OCI-LY3 (cell line): ENCODE measurements at regions not wholly inside any gene's neighbourhood (a gene's known extent, or its start where the extent isn't known, plus 50 kb on each side); places are given as distances from the start of the nearest gene placed in this dataset.

Experiments used
- H2AFZ ChIP-seq: fragments of 200-600, 300-600 bp; shearing (Covaris generic); 2 replicates; pipeline ENCODE4 v1.6.0; 2014; ENCODE audit warnings: antibody characterized with exemption, low read depth, low read length
- H3K27ac ChIP-seq: fragments of 200-600, 300-600 bp; sonication (generic); 2 replicates; pipeline ENCODE4 v1.5.1; 2014; ENCODE audit warnings: mild to moderate bottlenecking, low read length, moderate library complexity, mixed read lengths
- H3K27me3 ChIP-seq: fragments of 200-600, 300-600 bp; sonication (generic); 2 replicates; pipeline ENCODE4 v1.6.1; 2014; ENCODE audit warnings: low read depth, low read length, mixed read lengths
- H3K36me3 ChIP-seq: fragments of 200-600, 300-600 bp; sonication (generic); replicated peaks from 2 replicates; pipeline ENCODE3; 2014; ENCODE audit warnings: low read depth, low read length, mixed read lengths
- H3K4me1 ChIP-seq: fragments of 300-600, 200-600 bp; sonication (generic); 2 replicates; pipeline ENCODE4 v1.6.1; 2014; ENCODE audit warnings: low read length, mixed read lengths
- H3K4me2 ChIP-seq: fragments of 200-600, 300-600 bp; sonication (generic); 2 replicates; pipeline ENCODE4 v1.6.1; 2014; ENCODE audit warnings: low read length, mixed read lengths
- H3K4me3 ChIP-seq: fragments of 300-600, 200-600 bp; sonication (generic); 2 replicates; pipeline ENCODE4 v1.5.1; 2014; ENCODE audit warnings: antibody characterized with exemption, mild to moderate bottlenecking, low read length, moderate library complexity
- H3K79me2 ChIP-seq: fragments of 300-600, 200-600 bp; shearing (Covaris generic); 2 replicates; pipeline ENCODE4 v1.6.1; 2014; ENCODE audit warnings: mild to moderate bottlenecking, low read length, mixed read lengths
- H3K9ac ChIP-seq: fragments of 300-600, 200-600 bp; shearing (Covaris generic); 2 replicates; pipeline ENCODE4 v1.6.0; 2014; ENCODE audit warnings: mild to moderate bottlenecking, low read length, moderate library complexity
- H3K9me3 ChIP-seq: fragments of 200-600, 300-600 bp; shearing (Covaris generic); 2 replicates; pipeline ENCODE4 v1.6.1; 2014; ENCODE audit warnings: low read length, mixed read lengths; ENCODE audit not compliant: insufficient read depth
- H4K20me1 ChIP-seq: fragments of 200-600, 300-600 bp; sonication (generic); 2 replicates; pipeline ENCODE4 v1.6.1; 2016; ENCODE audit warnings: low read length, mixed read lengths; ENCODE audit not compliant: insufficient read depth
- CTCF ChIP-seq: fragments of 200-600, 300-600 bp; sonication (generic); IDR thresholded peaks from 2 replicates; pipeline ENCODE4 v1.5.1; 2014; ENCODE audit warnings: antibody characterized with exemption, low read length, low read depth
- EZH2phosphoT487 ChIP-seq: fragments of 200-600 bp; shearing (Covaris generic); IDR thresholded peaks from 2 replicates; pipeline ENCODE4 v1.6.1; 2018; ENCODE audit warnings: antibody characterized with exemption, mixed run types, low read depth

GRCh38 chr5:164577201-164577600, 1071.8 kb downstream of the MAT2B start:
- Histone ChIP-seq H3K4me3 (no peak overlapping the region), H2AFZ (no peak overlapping the region), H3K79me2 (no peaks in the 10 kb centered on the region), H3K9me3 (no peaks in the 10 kb centered on the region), H4K20me1 (no peaks in the 10 kb centered on the region), H3K4me2 (no peak overlapping the region), H3K27ac (no peak overlapping the region), H3K36me3 (no peaks in the 10 kb centered on the region), H3K9ac (no peak overlapping the region), H3K27me3 (no peaks in the 10 kb centered on the region), H3K4me1 (no peaks in the 10 kb centered on the region)
- TF ChIP-seq CTCF (no peak), EZH2phosphoT487 (no peak)

GRCh38 chr5:164577742-164578141, 1072.3 kb downstream of the MAT2B start:
- TF ChIP-seq EZH2phosphoT487 = no peak
- no peak for TF ChIP-seq CTCF
- H3K4me3 ChIP-seq = no peak overlapping the region
- H2AFZ ChIP-seq = no peak overlapping the region
- no peaks in the 10 kb centered on the region for H3K79me2 ChIP-seq
- H3K36me3 ChIP-seq = no peaks in the 10 kb centered on the region
- H3K4me1 ChIP-seq = no peaks in the 10 kb centered on the region
- no peaks in the 10 kb centered on the region for H3K27me3 ChIP-seq
- no peak overlapping the region for H3K4me2 ChIP-seq
- H3K27ac ChIP-seq = no peak overlapping the region
- H3K9me3 ChIP-seq = no peaks in the 10 kb centered on the region
- H4K20me1 ChIP-seq = no peaks in the 10 kb centered on the region
- no peak overlapping the region for H3K9ac ChIP-seq

DNA sequence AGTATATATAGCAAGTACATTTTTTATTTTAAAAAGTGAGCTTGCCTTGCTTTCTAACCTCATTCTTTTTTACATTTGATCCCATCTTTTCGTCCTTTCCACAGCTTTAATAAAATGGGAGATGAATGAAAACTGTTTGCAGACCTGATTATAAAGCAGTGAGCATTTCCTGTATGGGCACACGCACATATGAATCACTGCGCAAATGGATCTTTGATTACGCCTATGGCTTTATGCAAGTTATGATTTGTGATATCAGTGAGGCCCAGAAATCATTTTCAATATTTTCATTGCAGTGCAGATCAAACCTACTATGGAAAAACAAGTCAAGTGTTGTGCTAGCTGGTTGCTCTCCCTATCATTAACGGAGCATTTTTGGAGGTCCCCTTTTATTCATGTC, 1073.0 kb downstream of the MAT2B start:
- Histone ChIP-seq H3K4me1 (no peaks in the 10 kb centered on the region), H3K27me3 (no peaks in the 10 kb centered on the region), H3K4me3 (no peak overlapping the region), H3K9me3 (no peaks in the 10 kb centered on the region), H4K20me1 (no peaks in the 10 kb centered on the region), H3K36me3 (no peaks in the 10 kb centered on the region), H3K4me2 (no peak overlapping the region), H3K79me2 (no peaks in the 10 kb centered on the region), H3K27ac (no peak overlapping the region), H2AFZ (no peak overlapping the region), H3K9ac (no peak overlapping the region)
- TF ChIP-seq CTCF = no peak
- no peak for TF ChIP-seq EZH2phosphoT487

DNA sequence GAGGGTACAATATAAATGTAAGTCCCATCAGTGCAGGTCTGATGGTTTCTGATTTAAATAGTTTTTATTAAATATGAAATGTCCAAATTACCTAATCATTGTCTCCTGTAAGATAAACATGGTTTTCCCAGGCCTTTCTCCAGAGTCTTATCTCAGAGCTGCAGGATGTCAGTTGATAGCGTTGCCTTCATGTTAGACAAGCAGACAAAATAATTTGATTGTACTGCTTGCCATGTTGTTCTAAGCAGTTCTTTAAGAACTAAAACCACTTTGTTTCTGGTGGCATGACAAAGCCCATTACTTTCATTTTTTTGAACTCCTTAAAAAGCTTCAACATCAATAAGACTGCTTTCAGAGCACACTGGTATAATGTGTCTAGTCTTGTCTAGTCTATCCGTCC, 1073.5 kb downstream of the MAT2B start:
- no peaks in the 10 kb centered on the region for H3K9me3 ChIP-seq
- H3K27ac ChIP-seq = no peak overlapping the region
- TF ChIP-seq CTCF (no peak), EZH2phosphoT487 (no peak)

More for the DNA sequence above, 1073.5 kb downstream of the MAT2B start:
- no peaks in the 10 kb centered on the region for H4K20me1 ChIP-seq
- H2AFZ ChIP-seq = no peak overlapping the region
- no peak overlapping the region for H3K4me3 ChIP-seq
- no peak overlapping the region for H3K9ac ChIP-seq
- H3K79me2 ChIP-seq = no peaks in the 10 kb centered on the region
- no peaks in the 10 kb centered on the region for H3K27me3 ChIP-seq
- no peaks in the 10 kb centered on the region for H3K36me3 ChIP-seq
- H3K4me2 ChIP-seq = no peak overlapping the region
- no peaks in the 10 kb centered on the region for H3K4me1 ChIP-seq
